BJ (cell line): ENCODE measurements at regions not wholly inside any gene's neighbourhood (a gene's known extent, or its start where the extent isn't known, plus 50 kb on each side); places are given as distances from the start of the nearest gene placed in this dataset.

Experiments used
- CTCF ChIA-PET: fragments of 350-600 bp; formaldehyde crosslinking; extraction: SDS; loops from one replicate; lab custom pipeline; 2021; ENCODE audit warnings: antibody characterized with exemption, inconsistent platforms; lab: Yijun Ruan, JAX
- POLR2A ChIA-PET: fragments of 300-600 bp; sonication (Branson Sonifier 250); formaldehyde crosslinking; extraction: SDS; loops from one replicate; lab custom pipeline; 2021; ENCODE audit warnings: antibody characterized with exemption; lab: Charles Lee
- DNase-seq: peaks from one replicate; pipeline ENCODE4 v3.0.0-alpha.2; 2011; ENCODE audit warnings: low read depth
- H3K27me3 ChIP-seq: 2 replicates; pipeline ENCODE4 v1.6.0; 2011; ENCODE audit warnings: low read length; ENCODE audit not compliant: control insufficient read depth, insufficient read depth
- H3K36me3 ChIP-seq: 2 replicates; pipeline ENCODE4 v1.5.1; 2011; ENCODE audit warnings: low read length; ENCODE audit not compliant: control insufficient read depth, insufficient read depth
- H3K4me3 ChIP-seq: 2 replicates; pipeline ENCODE4 v1.5.1; 2011; ENCODE audit warnings: low read depth, mild to moderate bottlenecking, control low read depth, low read length
- TF ChIP-seq, protein P1 (sequence below): IDR thresholded peaks from 2 replicates; pipeline ENCODE4 v1.5.1; 2011; ENCODE audit warnings: low read depth, mild to moderate bottlenecking, control low read depth, inconsistent platforms, low read length, moderate library complexity; ENCODE audit not compliant: insufficient read depth

DNA sequence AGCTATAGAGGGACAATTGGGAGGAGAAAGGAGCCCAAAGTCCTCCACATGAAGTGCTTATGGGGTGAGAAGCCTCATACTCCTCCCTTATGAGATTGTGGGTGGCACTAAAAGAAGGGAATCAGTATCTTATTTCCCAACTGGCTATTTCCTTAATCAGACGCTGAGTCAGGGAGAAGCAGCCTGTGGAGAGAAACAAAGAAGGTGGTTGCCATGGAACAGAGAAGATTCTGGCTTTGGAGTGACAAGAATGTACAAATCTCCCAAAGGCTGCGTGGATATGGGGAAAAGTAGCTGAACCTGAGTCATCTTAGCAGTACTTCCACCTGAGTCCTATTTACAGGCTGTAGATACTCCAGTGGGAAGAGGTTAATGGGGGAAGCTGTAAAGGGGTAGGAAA, 115.8 kb upstream of the CWC22 start:
- Histone ChIP-seq H3K4me3 (no peak overlapping the region), H3K36me3 (no peaks in the 10 kb centered on the region), H3K27me3 (no peaks in the 10 kb centered on the region)
- CTCF ChIA-PET: interaction anchor here (0.6 to 4.3 kb wide), 13 partner anchors 8 to 1592 kb away, joined by 3 to 25 read pairs (median 7); partner anchors contain the start of gene UBE2E3
- POLR2A ChIA-PET: no interaction called here
- DNase-seq: no peak
- TF ChIP-seq, protein P1, sequence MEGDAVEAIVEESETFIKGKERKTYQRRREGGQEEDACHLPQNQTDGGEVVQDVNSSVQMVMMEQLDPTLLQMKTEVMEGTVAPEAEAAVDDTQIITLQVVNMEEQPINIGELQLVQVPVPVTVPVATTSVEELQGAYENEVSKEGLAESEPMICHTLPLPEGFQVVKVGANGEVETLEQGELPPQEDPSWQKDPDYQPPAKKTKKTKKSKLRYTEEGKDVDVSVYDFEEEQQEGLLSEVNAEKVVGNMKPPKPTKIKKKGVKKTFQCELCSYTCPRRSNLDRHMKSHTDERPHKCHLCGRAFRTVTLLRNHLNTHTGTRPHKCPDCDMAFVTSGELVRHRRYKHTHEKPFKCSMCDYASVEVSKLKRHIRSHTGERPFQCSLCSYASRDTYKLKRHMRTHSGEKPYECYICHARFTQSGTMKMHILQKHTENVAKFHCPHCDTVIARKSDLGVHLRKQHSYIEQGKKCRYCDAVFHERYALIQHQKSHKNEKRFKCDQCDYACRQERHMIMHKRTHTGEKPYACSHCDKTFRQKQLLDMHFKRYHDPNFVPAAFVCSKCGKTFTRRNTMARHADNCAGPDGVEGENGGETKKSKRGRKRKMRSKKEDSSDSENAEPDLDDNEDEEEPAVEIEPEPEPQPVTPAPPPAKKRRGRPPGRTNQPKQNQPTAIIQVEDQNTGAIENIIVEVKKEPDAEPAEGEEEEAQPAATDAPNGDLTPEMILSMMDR: no peak

DNA sequence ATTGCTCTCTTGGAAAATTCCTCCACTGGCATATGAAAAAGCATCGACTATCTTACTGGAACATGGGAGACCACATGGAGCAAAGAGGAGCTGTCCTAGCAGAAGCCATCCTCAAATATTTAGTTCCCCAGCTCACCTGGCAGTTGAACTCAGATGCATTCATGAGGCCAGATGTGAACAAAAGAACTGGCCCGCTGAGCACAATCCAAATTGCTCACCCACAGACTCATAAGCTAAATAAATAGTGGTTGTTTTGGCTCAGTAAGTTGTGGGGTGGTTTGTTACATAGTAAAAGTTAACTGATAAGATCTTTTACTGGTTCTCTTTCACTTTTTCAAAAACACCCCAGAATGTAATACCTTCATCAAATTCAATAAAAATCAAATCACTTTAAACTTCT, 108.6 kb upstream of the CWC22 start:
- Histone ChIP-seq H3K36me3 (no peaks in the 10 kb centered on the region), H3K27me3 (no peaks in the 10 kb centered on the region), H3K4me3 (no peak overlapping the region)
- DNase-seq: no peak
- CTCF ChIA-PET: interaction anchor here (1.1 to 2.3 kb wide), 4 partner anchors 8 to 1600 kb away, joined by 3 to 13 read pairs (median 6); no protein-coding TSS in a partner anchor
- TF ChIP-seq, protein P1: no peak
- POLR2A ChIA-PET: no interaction called here

DNA sequence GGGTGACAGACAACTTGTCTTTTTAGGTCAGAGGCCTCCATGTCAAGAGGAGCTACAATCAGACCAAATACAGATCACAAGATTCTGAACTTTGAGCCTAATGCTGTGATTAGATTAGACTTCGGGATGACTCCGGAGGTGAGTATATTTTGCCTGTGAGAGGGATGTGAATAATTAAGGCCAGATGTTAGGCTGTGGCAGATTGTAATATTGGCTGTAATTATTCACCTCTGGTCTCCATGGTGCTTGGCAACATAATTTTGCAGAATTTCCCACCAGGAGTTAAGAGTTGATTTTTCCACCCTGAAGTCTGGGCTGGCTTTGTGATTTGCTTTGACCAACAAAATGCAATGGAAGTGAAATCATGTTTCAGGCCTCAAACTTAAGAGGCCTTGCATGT, 108.2 kb upstream of the CWC22 start:
- no peaks in the 10 kb centered on the region for H3K36me3 ChIP-seq
- CTCF ChIA-PET: interaction anchor here (1.1 to 2.3 kb wide), 4 partner anchors 8 to 1600 kb away, joined by 3 to 13 read pairs (median 6); no protein-coding TSS in a partner anchor

DNA sequence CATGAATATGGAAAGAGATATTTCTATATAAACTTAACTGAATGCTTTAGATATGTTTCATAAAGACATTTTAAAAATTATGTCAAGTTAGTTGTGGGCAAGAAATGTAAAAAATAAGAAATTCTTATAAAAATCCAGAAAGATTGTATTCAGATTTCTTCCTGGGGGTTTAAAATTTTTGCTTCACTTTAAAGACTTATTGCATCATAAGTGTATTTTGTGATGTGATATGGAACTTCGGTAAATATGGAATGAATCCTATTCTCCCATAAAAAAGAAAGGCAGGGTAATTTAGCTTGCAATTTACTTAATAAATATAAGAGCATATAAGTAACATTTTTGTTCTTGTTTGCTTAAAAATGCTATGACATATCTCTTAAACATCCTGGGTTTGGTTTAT, 104.8 kb upstream of the CWC22 start:
- CTCF ChIA-PET: no interaction called here
- Histone ChIP-seq H3K4me3 (no peak overlapping the region), H3K36me3 (no peaks in the 10 kb centered on the region), H3K27me3 (no peaks in the 10 kb centered on the region)
- DNase-seq: no peak
- TF ChIP-seq, protein P1: no peak
- POLR2A ChIA-PET: no interaction called here

More for the DNA sequence above, 108.2 kb upstream of the CWC22 start:
- no peak for DNase-seq
- POLR2A ChIA-PET: no interaction called here
- TF ChIP-seq, protein P1: no peak
- H3K27me3 ChIP-seq: no peaks in the 10 kb centered on the region
- no peak overlapping the region for H3K4me3 ChIP-seq

DNA sequence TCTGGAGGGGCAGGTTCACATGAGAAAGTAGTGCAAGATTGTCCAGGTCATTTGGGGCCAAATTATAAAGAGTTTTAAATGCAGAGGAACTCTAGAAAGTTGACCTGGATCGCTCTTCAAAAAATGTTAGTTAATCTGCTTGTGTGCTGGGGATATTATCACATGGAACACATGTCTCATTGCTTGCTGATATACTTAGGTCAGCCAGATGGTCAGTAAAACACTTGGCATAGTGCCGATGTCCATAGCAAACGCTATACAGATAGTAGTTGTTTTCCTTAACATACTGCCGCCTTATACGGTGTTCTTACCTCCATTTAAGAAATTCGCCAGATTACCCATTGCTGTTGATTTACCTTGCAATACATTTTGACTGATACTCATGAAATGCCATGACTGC, 103.4 kb upstream of the CWC22 start:
- TF ChIP-seq, protein P1: no peak
- CTCF ChIA-PET: interaction anchor here (1.4 kb wide), 1 partner anchor 13 kb away, joined by 4 read pairs; no protein-coding TSS in a partner anchor
- Histone ChIP-seq H3K4me3 (no peak overlapping the region), H3K27me3 (no peaks in the 10 kb centered on the region), H3K36me3 (no peaks in the 10 kb centered on the region)
- no peak for DNase-seq
- POLR2A ChIA-PET: no interaction called here
